ENCODE measurements at regions not wholly inside any gene's neighbourhood (a gene's known extent, or its start where the extent isn't known, plus 50 kb on each side); places are given as distances from the start of the nearest gene placed in this dataset.

DNA sequence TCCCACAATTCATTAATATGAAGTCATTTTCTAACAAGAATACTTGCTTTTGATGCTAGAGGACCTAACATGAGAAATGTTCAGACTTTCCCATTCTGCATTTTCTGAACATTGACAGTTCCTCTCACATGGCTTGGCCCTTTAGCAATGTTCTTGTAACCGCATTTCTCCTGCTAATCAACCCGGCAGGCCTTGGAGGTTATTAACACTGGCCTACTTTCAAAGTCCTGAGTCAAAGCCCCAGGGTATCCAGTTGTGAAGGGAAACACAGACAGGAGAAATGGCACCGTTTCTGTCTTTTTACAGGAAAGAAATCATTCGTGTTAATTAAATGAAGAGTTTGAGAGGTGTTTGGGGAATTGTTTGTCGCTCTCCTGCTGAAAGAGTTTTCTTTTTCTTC, 446.5 kb upstream of the MIS18BP1 start:
- no peak overlapping the region for H3K4me3 ChIP-seq (ENCODE audit: low read depth, low read length, poor library complexity, severe bottlenecking)
- POLR2A ChIA-PET (ENCODE audit: low non-redundant PET), result no interaction called here
- H3K27ac ChIP-seq (ENCODE audit: low read depth, low read length, poor library complexity, severe bottlenecking), result no peak overlapping the region
- TF ChIP-seq, protein P1, sequence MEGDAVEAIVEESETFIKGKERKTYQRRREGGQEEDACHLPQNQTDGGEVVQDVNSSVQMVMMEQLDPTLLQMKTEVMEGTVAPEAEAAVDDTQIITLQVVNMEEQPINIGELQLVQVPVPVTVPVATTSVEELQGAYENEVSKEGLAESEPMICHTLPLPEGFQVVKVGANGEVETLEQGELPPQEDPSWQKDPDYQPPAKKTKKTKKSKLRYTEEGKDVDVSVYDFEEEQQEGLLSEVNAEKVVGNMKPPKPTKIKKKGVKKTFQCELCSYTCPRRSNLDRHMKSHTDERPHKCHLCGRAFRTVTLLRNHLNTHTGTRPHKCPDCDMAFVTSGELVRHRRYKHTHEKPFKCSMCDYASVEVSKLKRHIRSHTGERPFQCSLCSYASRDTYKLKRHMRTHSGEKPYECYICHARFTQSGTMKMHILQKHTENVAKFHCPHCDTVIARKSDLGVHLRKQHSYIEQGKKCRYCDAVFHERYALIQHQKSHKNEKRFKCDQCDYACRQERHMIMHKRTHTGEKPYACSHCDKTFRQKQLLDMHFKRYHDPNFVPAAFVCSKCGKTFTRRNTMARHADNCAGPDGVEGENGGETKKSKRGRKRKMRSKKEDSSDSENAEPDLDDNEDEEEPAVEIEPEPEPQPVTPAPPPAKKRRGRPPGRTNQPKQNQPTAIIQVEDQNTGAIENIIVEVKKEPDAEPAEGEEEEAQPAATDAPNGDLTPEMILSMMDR (conservative IDR thresholded peaks at IDR 0.05; ENCODE audit: low read depth, low read length), result no peak
- TF ChIP-seq EZH2 (IDR thresholded peaks at IDR 0.05; ENCODE audit: borderline replicate concordance, low read depth, low read length, poor library complexity, severe bottlenecking), result no peak
- H3K9me3 ChIP-seq (ENCODE audit: low read depth, low read length, poor library complexity, severe bottlenecking), result no peaks in the 10 kb centered on the region
- no peaks in the 10 kb centered on the region for H3K27me3 ChIP-seq (replicated peaks; ENCODE audit: insufficient read depth, low read depth, low read length, poor library complexity)
- no peaks in the 10 kb centered on the region for H3K36me3 ChIP-seq (ENCODE audit: insufficient read depth, low read length, poor library complexity, severe bottlenecking)
- no TSS peak for BruUV-seq (replicated peaks)
- intact Hi-C loops (cut with micrococcal nuclease; ENCODE audit: unreplicated experiment), result no loop called here
- no peak for DNase-seq (ENCODE audit: low spot score)
- H3K4me1 ChIP-seq (ENCODE audit: insufficient read depth, low read length, poor library complexity, severe bottlenecking), result no peaks in the 10 kb centered on the region
- CTCF ChIA-PET, result no interaction called here

DNA sequence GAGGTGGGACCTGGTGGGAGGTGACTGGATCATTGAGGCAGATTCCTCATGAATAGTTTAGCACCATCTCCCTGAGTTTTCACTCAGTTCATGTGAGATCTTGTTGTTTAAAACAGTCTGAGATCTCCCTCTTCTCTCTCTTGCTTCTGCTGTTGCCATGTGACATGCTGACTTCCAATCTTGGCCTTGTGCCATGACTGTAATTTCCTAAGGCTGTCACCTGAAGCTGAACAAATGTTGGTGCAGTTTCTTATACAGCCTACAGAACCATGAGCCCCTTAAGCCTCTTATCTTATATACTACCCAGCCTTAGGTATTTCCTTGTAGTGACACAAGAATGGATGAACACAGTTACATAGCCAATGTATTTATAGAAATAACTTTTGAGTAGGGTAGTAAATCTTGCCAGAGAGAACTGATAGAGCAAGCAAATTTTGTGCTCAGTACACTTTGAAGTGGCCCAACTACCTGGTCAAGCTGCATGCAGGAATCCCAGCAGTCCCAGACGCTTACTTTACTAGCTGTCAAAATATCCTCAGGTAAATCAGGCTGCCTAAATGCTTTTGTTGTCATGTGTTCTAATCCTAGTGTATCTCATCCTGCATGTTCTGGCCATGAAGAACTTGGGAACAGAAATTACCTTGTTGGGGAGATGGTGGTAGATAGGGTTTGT, 445.6 kb upstream of the MIS18BP1 start:
- intact Hi-C loops (cut with micrococcal nuclease; ENCODE audit: unreplicated experiment), result no loop called here
- DNase-seq (ENCODE audit: low spot score), result no peak
- H3K27me3 ChIP-seq (replicated peaks; ENCODE audit: insufficient read depth, low read depth, low read length, poor library complexity), result no peaks in the 10 kb centered on the region
- CTCF ChIA-PET, result no interaction called here
- no peak overlapping the region for H3K4me3 ChIP-seq (ENCODE audit: low read depth, low read length, poor library complexity, severe bottlenecking)
- no TSS peak for BruUV-seq (replicated peaks)
- H3K27ac ChIP-seq (ENCODE audit: low read depth, low read length, poor library complexity, severe bottlenecking), result no peak overlapping the region
- POLR2A ChIA-PET (ENCODE audit: low non-redundant PET), result no interaction called here
- H3K36me3 ChIP-seq (ENCODE audit: insufficient read depth, low read length, poor library complexity, severe bottlenecking), result no peaks in the 10 kb centered on the region
- no peaks in the 10 kb centered on the region for H3K9me3 ChIP-seq (ENCODE audit: low read depth, low read length, poor library complexity, severe bottlenecking)
- TF ChIP-seq, protein P1 (conservative IDR thresholded peaks at IDR 0.05; ENCODE audit: low read depth, low read length), result no peak
- no peaks in the 10 kb centered on the region for H3K4me1 ChIP-seq (ENCODE audit: insufficient read depth, low read length, poor library complexity, severe bottlenecking)

DNA sequence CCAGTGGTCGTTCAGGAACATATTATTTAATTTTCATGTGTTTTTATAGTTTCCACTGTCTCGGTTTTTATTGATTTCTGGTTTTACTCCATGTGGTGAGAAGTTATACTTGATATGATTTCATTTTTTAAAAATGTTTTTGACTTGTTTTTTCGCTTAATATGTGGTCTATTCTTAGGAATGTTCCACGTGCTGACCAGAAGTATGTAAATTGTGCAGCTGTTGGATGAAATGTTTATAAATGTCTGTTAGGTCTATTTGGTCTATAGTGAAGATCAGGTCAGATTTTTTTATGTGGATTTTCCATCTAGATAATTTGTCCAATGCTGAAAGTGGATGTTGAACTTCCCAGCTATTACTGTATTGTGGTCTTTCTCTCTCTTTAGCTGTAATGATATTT, 433.8 kb upstream of the MIS18BP1 start:
- H3K27me3 ChIP-seq (replicated peaks; ENCODE audit: insufficient read depth, low read depth, low read length, poor library complexity), result no peaks in the 10 kb centered on the region
- TF ChIP-seq, protein P1 (conservative IDR thresholded peaks at IDR 0.05; ENCODE audit: low read depth, low read length), result no peak
- TF ChIP-seq EZH2 (IDR thresholded peaks at IDR 0.05; ENCODE audit: borderline replicate concordance, low read depth, low read length, poor library complexity, severe bottlenecking), result no peak
- no peaks in the 10 kb centered on the region for H3K4me1 ChIP-seq (ENCODE audit: insufficient read depth, low read length, poor library complexity, severe bottlenecking)
- ChIA-PET POLR2A (ENCODE audit: low non-redundant PET) (no interaction called here), CTCF (no interaction called here)
- H3K27ac ChIP-seq (ENCODE audit: low read depth, low read length, poor library complexity, severe bottlenecking), result no peak overlapping the region
- BruUV-seq (replicated peaks), result no TSS peak
- H3K4me3 ChIP-seq (ENCODE audit: low read depth, low read length, poor library complexity, severe bottlenecking), result no peak overlapping the region
- H3K9me3 ChIP-seq (ENCODE audit: low read depth, low read length, poor library complexity, severe bottlenecking), result peaks cover 9% of the 10 kb centered on the region
- no peaks in the 10 kb centered on the region for H3K36me3 ChIP-seq (ENCODE audit: insufficient read depth, low read length, poor library complexity, severe bottlenecking)
- intact Hi-C loops (cut with micrococcal nuclease; ENCODE audit: unreplicated experiment), result no loop called here
- no peak for DNase-seq (ENCODE audit: low spot score)

All from A673 (cell line).